Activated CD8-positive, alpha-beta T cell treated with anti-CD3 and anti-CD28 coated beads, Interleukin-2, amount 10 ng/mL, durations not matched to agents 7 days and 5 days (primary cell): ENCODE measurements at regions not wholly inside any gene's neighbourhood (a gene's known extent, or its start where the extent isn't known, plus 50 kb on each side); places are given as distances from the start of the nearest gene placed in this dataset.

Experiments used
- ATAC-seq: fragments of 150-1000 bp; cut with Tn5 transposase; one replicate; pipeline ENCODE4 v1.10.0; 2021; ENCODE audit warnings: moderate library complexity
- CTCF ChIA-PET: fragments of 350-600 bp; sonication (Branson Sonifier 250); formaldehyde crosslinking; loops from one replicate; lab custom pipeline; 2021; ENCODE audit warnings: antibody characterized with exemption; lab: Charles Lee
- POLR2A ChIA-PET: fragments of 350-600 bp; sonication (Branson Sonifier 250); formaldehyde crosslinking; loops from one replicate; lab custom pipeline; 2021; ENCODE audit warnings: antibody characterized with exemption; lab: Charles Lee
- DNase-seq: peaks from one replicate; pipeline ENCODE4 v3.0.0-alpha.2; 2020
- H3K27ac Mint-ChIP-seq: one replicate; pipeline ENCODE4 v1.8.0; 2021; ENCODE audit warnings: mild to moderate bottlenecking, mixed read lengths
- H3K27me3 Mint-ChIP-seq: one replicate; pipeline ENCODE4 v1.8.0; 2021; ENCODE audit warnings: low read depth, mixed read lengths
- H3K36me3 Mint-ChIP-seq: one replicate; pipeline ENCODE4 v1.8.0; 2021; ENCODE audit warnings: low read depth, mixed read lengths
- H3K4me1 Mint-ChIP-seq: one replicate; pipeline ENCODE4 v1.8.0; 2021; ENCODE audit warnings: low read depth, mixed read lengths
- H3K4me3 Mint-ChIP-seq: one replicate; pipeline ENCODE4 v1.8.0; 2021; ENCODE audit warnings: mild to moderate bottlenecking, mixed read lengths
- H3K9me3 Mint-ChIP-seq: one replicate; pipeline ENCODE4 v1.8.0; 2022; ENCODE audit warnings: mixed read lengths; ENCODE audit not compliant: insufficient read depth

GRCh38 chr3:130266817-130267216 is 78.7 kb upstream of the COL6A5 start:
- DNase-seq (no peak), ATAC-seq (no peak)
- no peak overlapping the region for H3K4me3 Mint-ChIP-seq
- H3K27ac Mint-ChIP-seq, result no peak overlapping the region
- H3K9me3 Mint-ChIP-seq, result no peaks in the 10 kb centered on the region
- H3K4me1 Mint-ChIP-seq, result no peaks in the 10 kb centered on the region
- H3K36me3 Mint-ChIP-seq, result no peaks in the 10 kb centered on the region
- peaks cover 3% of the 10 kb centered on the region for H3K27me3 Mint-ChIP-seq
- POLR2A ChIA-PET, result no interaction called here
- CTCF ChIA-PET, result interaction anchor here (0.9 kb wide), 1 partner anchor 9 kb away, joined by 3 read pairs; no protein-coding TSS in a partner anchor

- Mint-ChIP-seq H3K4me1 (no peaks in the 10 kb centered on the region), H3K4me3 (no peak overlapping the region), H3K27ac (no peak overlapping the region), H3K27me3 (no peaks in the 10 kb centered on the region), H3K9me3 (no peaks in the 10 kb centered on the region), H3K36me3 (no peaks in the 10 kb centered on the region)
- DNase-seq, result peak; percentile 27
- CTCF ChIA-PET, result interaction anchor here (0.6 to 1.5 kb wide), 11 partner anchors 9 to 614 kb away, joined by 3 to 6 read pairs (median 3); no protein-coding TSS in a partner anchor
- POLR2A ChIA-PET, result no interaction called here
- ATAC-seq, result no peak
Measured at GRCh38 chr3:130276203-130276803, 69.2 kb upstream of the COL6A5 start.

- H3K27ac Mint-ChIP-seq, result no peak overlapping the region
- peaks cover 9% of the 10 kb centered on the region for H3K27me3 Mint-ChIP-seq
- ChIA-PET CTCF (no interaction called here), POLR2A (no interaction called here)
- H3K4me3 Mint-ChIP-seq, result no peak overlapping the region
- no peaks in the 10 kb centered on the region for H3K36me3 Mint-ChIP-seq
- H3K4me1 Mint-ChIP-seq, result no peaks in the 10 kb centered on the region
- ATAC-seq, result no peak
- H3K9me3 Mint-ChIP-seq, result no peaks in the 10 kb centered on the region
- DNase-seq, result no peak
Measured at GRCh38 chr3:130288670-130289069, 56.8 kb upstream of the COL6A5 start.

GRCh38 chr3:130291148-130291547 is 54.3 kb upstream of the COL6A5 start:
- H3K27ac Mint-ChIP-seq, result no peak overlapping the region
- ATAC-seq, result no peak
- no peaks in the 10 kb centered on the region for H3K36me3 Mint-ChIP-seq
- no peaks in the 10 kb centered on the region for H3K4me1 Mint-ChIP-seq
- POLR2A ChIA-PET, result no interaction called here
- no peaks in the 10 kb centered on the region for H3K9me3 Mint-ChIP-seq
- H3K27me3 Mint-ChIP-seq, result peaks cover 9% of the 10 kb centered on the region
- DNase-seq, result no peak
- CTCF ChIA-PET, result interaction anchor here (1.1 kb wide), 1 partner anchor 16 kb away, joined by 3 read pairs; no protein-coding TSS in a partner anchor
- H3K4me3 Mint-ChIP-seq, result no peak overlapping the region

GRCh38 chr3:130293247-130293646 is 52.2 kb upstream of the COL6A5 start:
- ATAC-seq, result no peak
- POLR2A ChIA-PET, result no interaction called here

More at GRCh38 chr3:130293247-130293646, 52.2 kb upstream of the COL6A5 start:
- Mint-ChIP-seq H3K4me3 (no peak overlapping the region), H3K36me3 (no peaks in the 10 kb centered on the region), H3K27ac (no peak overlapping the region), H3K4me1 (no peaks in the 10 kb centered on the region), H3K27me3 (peaks cover 9% of the 10 kb centered on the region), H3K9me3 (no peaks in the 10 kb centered on the region)
- CTCF ChIA-PET, result no interaction called here
- no peak for DNase-seq
